PC-9 (cell line): ENCODE measurements at regions not wholly inside any gene's neighbourhood (a gene's known extent, or its start where the extent isn't known, plus 50 kb on each side); places are given as distances from the start of the nearest gene placed in this dataset.

ENCODE experiments used
- BruUV-seq: library from RNA; stranded (reverse); fragments of 400-500 nt; replicated peaks from 2 replicates; lab custom pipeline; 2021; lab: Mats Ljungman, UMichigan
- CTCF ChIA-PET: fragments of 300-600 bp; sonication (Branson Sonifier 250); formaldehyde crosslinking; loops from one replicate; lab custom pipeline; 2022; ENCODE audit warnings: antibody characterized with exemption; lab: Charles Lee
- POLR2A ChIA-PET: fragments of 300-600 bp; sonication (Branson Sonifier 250); formaldehyde crosslinking; loops from one replicate; lab custom pipeline; 2022; ENCODE audit warnings: antibody characterized with exemption; ENCODE audit not compliant: unreplicated experiment; lab: Charles Lee
- DNase-seq, 2 experiments: peaks; one replicate each; pipeline versions ENCODE4 v3.0.0 to v3.0.0-alpha.2; 2015 to 2022; ENCODE audit warnings: mixed read lengths in 1 of 2
- H2AFZ ChIP-seq: fragments of 200-600 bp; sonication (generic); 2 replicates; pipeline ENCODE4 v1.8.1; 2017; ENCODE audit warnings: antibody characterized with exemption
- H3F3A ChIP-seq: fragments of 200-600 bp; sonication (generic); 2 replicates; pipeline ENCODE4 v1.8.1; 2017; ENCODE audit warnings: antibody characterized with exemption, mild to moderate bottlenecking, low read depth; ENCODE audit not compliant: insufficient read depth
- H3K27ac ChIP-seq: fragments of 200-600 bp; sonication (generic); 2 replicates; pipeline ENCODE4 v1.6.1; 2016; ENCODE audit warnings: mixed run types
- H3K27me3 ChIP-seq: fragments of 200-600 bp; sonication (generic); 2 replicates; pipeline ENCODE4 v1.6.1; 2016; ENCODE audit warnings: low read depth, mixed run types; ENCODE audit not compliant: insufficient read depth
- H3K36me3 ChIP-seq: fragments of 200-600 bp; sonication (generic); 2 replicates; pipeline ENCODE4 v1.6.1; 2016; ENCODE audit warnings: low read depth, mixed run types
- H3K4me1 ChIP-seq: fragments of 200-600 bp; sonication (generic); replicated peaks from 2 replicates; pipeline ENCODE4 v1.6.1; 2016; ENCODE audit warnings: mixed run types; ENCODE audit not compliant: insufficient read depth
- H3K4me2 ChIP-seq: fragments of 200-600 bp; sonication (generic); 2 replicates; pipeline ENCODE4 v1.6.1; 2017; ENCODE audit warnings: mixed run types
- H3K4me3 ChIP-seq: fragments of 200-600 bp; sonication (generic); 2 replicates; pipeline ENCODE4 v1.6.1; 2016; ENCODE audit warnings: mixed run types
- H3K79me2 ChIP-seq: fragments of 200-600 bp; sonication (generic); 2 replicates; pipeline ENCODE4 v1.6.1; 2017; ENCODE audit warnings: low read depth, mixed run types
- H3K9me2 ChIP-seq: fragments of 200-600 bp; sonication (generic); 2 replicates; pipeline ENCODE4 v1.8.1; 2017; ENCODE audit warnings: mild to moderate bottlenecking; ENCODE audit not compliant: insufficient read depth
- H3K9me3 ChIP-seq: fragments of 200-600 bp; sonication (generic); 2 replicates; pipeline ENCODE4 v1.8.1; 2016; ENCODE audit warnings: low read depth; ENCODE audit not compliant: insufficient read depth
- H4K20me1 ChIP-seq: fragments of 200-600 bp; sonication (generic); 2 replicates; pipeline ENCODE4 v1.8.1; 2017; ENCODE audit not compliant: insufficient read depth
- CTCF ChIP-seq: fragments of 200-600 bp; sonication (generic); conservative IDR thresholded peaks from 2 replicates; pipeline ENCODE4 v1.6.1; 2017; ENCODE audit warnings: mixed run types, antibody characterized with exemption, mild to moderate bottlenecking, moderate library complexity
- EZH2 ChIP-seq: fragments of 200-600 bp; sonication (generic); IDR thresholded peaks from 2 replicates; pipeline ENCODE4 v1.8.0; 2017; ENCODE audit warnings: antibody characterized with exemption, low read depth
- intact Hi-C: fragments of 100-400 bp; cut with micrococcal nuclease; formaldehyde crosslinking; loops from one replicate; pipeline ENCODE4 v1.10.0; 2022; ENCODE audit not compliant: unreplicated experiment

GRCh38 chr10:129099992-129100391 lies 367.0 kb upstream of the MGMT start:
- ChIA-PET CTCF (no interaction called here), POLR2A (no interaction called here)
- no peak overlapping the region for H3K4me2 ChIP-seq
- no peak overlapping the region for H3K4me3 ChIP-seq
- no peaks in the 10 kb centered on the region for H3K36me3 ChIP-seq
- no peaks in the 10 kb centered on the region for H4K20me1 ChIP-seq
- intact Hi-C loops = no loop called here
- H3K27me3 ChIP-seq = no peaks in the 10 kb centered on the region
- no peaks in the 10 kb centered on the region for H3F3A ChIP-seq
- H2AFZ ChIP-seq = no peak overlapping the region
- no peaks in the 10 kb centered on the region for H3K79me2 ChIP-seq
- H3K27ac ChIP-seq = no peak overlapping the region
- H3K9me2 ChIP-seq = no peaks in the 10 kb centered on the region
- TF ChIP-seq EZH2 (no peak), CTCF (no peak)
- no peaks in the 10 kb centered on the region for H3K4me1 ChIP-seq
- DNase-seq = no peak
- no peaks in the 10 kb centered on the region for H3K9me3 ChIP-seq
- BruUV-seq = no TSS peak

GRCh38 chr10:129101232-129101980 lies 365.6 kb upstream of the MGMT start:
- Histone ChIP-seq H3K27me3 (no peaks in the 10 kb centered on the region; the same call in 1 of the 2 replicates), H3F3A (no peaks in the 10 kb centered on the region), H3K79me2 (no peaks in the 10 kb centered on the region), H3K4me2 (no peak overlapping the region), H4K20me1 (no peaks in the 10 kb centered on the region), H3K9me3 (no peaks in the 10 kb centered on the region), H3K36me3 (no peaks in the 10 kb centered on the region), H3K4me1 (no peaks in the 10 kb centered on the region), H3K27ac (no peak overlapping the region), H2AFZ (no peak overlapping the region), H3K9me2 (no peaks in the 10 kb centered on the region), H3K4me3 (no peak overlapping the region)
- ChIA-PET CTCF (no interaction called here), POLR2A (no interaction called here)
- no peak for DNase-seq
- intact Hi-C loops = no loop called here
- no peak for TF ChIP-seq CTCF
- TF ChIP-seq EZH2 = no peak
- no TSS peak for BruUV-seq

- H3K27ac ChIP-seq = no peak overlapping the region
- POLR2A ChIA-PET = no interaction called here
- CTCF ChIA-PET = no interaction called here
- no peaks in the 10 kb centered on the region for H3K9me3 ChIP-seq
- no peaks in the 10 kb centered on the region for H3F3A ChIP-seq
- BruUV-seq = no TSS peak
- TF ChIP-seq EZH2 (no peak), CTCF (no peak)
- no peaks in the 10 kb centered on the region for H3K79me2 ChIP-seq
- no peak for DNase-seq
- no peak overlapping the region for H3K4me2 ChIP-seq
- H3K27me3 ChIP-seq = no peaks in the 10 kb centered on the region; the same call in 1 of the 2 replicates
- no peaks in the 10 kb centered on the region for H3K4me1 ChIP-seq
- H2AFZ ChIP-seq = no peak overlapping the region
- H3K4me3 ChIP-seq = no peak overlapping the region
- H3K36me3 ChIP-seq = no peaks in the 10 kb centered on the region
- no peaks in the 10 kb centered on the region for H4K20me1 ChIP-seq
- intact Hi-C loops = no loop called here
- no peaks in the 10 kb centered on the region for H3K9me2 ChIP-seq
These were observed 363.9 kb upstream of the MGMT start for GRCh38 chr10:129102906-129103693.
